ENCODE measurements at regions not wholly inside any gene's neighbourhood (a gene's known extent, or its start where the extent isn't known, plus 50 kb on each side); places are given as distances from the start of the nearest gene placed in this dataset.

DNA sequence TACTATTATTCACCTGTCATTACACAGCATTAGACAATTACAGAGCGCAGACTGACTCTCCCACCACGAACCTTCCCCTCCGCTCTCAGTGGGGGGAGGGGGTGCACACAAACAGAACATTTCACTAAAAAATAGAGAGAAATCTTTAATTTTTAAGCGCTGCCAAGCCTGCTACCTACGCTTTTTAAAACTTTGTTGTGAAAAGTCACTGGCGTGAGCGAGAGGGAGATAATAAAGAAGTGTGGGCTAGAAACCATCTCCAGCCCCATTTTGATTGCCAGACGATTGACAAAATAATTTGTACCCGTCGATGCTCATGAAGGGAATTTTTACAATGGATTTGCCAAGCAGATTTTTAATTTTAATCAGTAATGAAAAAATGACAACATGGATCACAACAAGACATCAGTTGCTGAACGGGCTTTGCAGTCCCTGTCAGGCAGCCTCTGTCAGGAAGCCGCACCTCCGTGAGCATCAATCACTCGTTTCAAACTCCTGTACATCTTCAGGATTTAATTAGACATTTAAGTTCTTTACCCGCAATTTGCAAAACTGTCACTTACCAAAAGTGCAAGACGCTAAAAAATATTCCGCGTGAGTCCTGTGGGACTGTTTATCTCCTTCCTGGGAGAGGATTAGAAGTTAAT is 209.1 kb downstream of the BCL11B start:
- no peak for DNase-seq
- Mint-ChIP-seq H3K27me3 (ENCODE audit: low read depth, poor library complexity) (peaks cover 16% of the 10 kb centered on the region), H3K4me1 (no peaks in the 10 kb centered on the region), H3K27ac (no peak overlapping the region), H3K4me3 (no peak overlapping the region), H3K36me3 (ENCODE audit: low read depth) (no peaks in the 10 kb centered on the region), H3K9me3 (peaks cover 3% of the 10 kb centered on the region)
- TF ChIP-seq, protein P1, sequence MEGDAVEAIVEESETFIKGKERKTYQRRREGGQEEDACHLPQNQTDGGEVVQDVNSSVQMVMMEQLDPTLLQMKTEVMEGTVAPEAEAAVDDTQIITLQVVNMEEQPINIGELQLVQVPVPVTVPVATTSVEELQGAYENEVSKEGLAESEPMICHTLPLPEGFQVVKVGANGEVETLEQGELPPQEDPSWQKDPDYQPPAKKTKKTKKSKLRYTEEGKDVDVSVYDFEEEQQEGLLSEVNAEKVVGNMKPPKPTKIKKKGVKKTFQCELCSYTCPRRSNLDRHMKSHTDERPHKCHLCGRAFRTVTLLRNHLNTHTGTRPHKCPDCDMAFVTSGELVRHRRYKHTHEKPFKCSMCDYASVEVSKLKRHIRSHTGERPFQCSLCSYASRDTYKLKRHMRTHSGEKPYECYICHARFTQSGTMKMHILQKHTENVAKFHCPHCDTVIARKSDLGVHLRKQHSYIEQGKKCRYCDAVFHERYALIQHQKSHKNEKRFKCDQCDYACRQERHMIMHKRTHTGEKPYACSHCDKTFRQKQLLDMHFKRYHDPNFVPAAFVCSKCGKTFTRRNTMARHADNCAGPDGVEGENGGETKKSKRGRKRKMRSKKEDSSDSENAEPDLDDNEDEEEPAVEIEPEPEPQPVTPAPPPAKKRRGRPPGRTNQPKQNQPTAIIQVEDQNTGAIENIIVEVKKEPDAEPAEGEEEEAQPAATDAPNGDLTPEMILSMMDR (IDR thresholded peaks at IDR 0.05): no peak

DNA sequence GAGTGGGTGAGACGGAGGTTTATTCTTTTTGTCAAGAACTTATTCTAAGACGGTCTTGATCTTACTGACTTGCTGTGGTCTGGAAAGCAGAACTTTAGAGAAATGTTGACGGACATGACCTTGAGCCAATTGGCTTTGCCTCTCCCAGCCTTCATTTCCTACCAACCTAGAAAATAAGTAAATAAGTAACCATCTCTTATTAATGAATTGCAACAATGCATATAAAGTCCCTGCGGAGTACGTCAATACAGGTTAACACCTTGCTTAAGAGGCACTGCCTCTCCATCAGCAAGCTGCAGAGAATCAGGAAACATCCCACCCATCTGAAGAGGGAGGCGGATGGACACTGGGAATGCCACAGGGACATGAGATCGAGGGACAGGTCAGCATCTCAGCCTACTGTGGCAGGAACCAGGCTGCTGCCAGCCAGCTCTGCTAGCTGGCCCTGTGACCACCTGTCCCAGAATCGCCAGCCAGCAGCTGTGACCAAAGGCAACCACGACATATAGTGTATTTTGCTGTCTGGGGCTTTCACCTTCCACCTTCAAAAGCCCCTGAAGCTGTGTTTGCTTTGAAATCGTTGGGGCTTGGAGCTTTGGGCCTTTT is 208.3 kb downstream of the BCL11B start:
- H3K9me3 Mint-ChIP-seq: peaks cover 4% of the 10 kb centered on the region
- TF ChIP-seq, protein P1 (IDR thresholded peaks at IDR 0.05): no peak
- no peak overlapping the region for H3K4me3 Mint-ChIP-seq
- H3K27ac Mint-ChIP-seq: no peak overlapping the region
- peaks cover 16% of the 10 kb centered on the region for H3K27me3 Mint-ChIP-seq (ENCODE audit: low read depth, poor library complexity)
- no peaks in the 10 kb centered on the region for H3K36me3 Mint-ChIP-seq (ENCODE audit: low read depth)
- no peaks in the 10 kb centered on the region for H3K4me1 Mint-ChIP-seq
- no peak for DNase-seq

DNA sequence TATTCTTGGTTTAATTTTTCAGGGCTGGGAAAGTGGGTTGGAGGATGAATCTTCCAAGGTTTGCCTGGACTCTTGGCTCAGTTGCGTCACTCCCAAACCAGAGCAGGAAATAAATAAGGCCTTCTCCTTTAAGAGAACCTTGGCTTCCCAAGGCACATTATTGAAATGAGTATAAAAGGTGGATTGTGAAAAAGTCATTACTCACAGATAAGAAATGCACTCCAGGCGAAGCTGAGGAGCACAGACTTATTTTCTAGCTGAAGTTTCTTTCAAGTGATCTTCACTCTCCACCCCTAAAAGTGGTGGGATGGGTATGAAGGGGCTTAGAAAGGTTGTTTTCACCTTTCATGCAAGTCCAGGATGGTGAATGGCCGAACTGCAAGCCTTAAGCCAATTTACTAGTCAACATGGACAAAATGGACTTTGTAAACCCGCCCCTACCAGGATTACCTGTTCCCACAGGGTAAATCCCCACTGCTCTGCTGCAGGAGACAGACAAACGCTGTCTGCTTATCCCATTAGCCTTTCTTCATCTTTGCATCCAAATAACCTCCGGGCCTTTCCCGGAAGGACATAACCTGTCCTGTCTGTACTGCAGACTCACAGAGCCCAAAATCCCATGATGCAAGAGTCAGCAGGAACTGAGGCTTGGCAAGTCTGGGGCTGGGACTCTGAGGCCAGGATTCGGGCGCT is 207.6 kb downstream of the BCL11B start:
- Mint-ChIP-seq H3K27me3 (ENCODE audit: low read depth, poor library complexity) (peaks cover 13% of the 10 kb centered on the region), H3K4me1 (no peaks in the 10 kb centered on the region), H3K9me3 (peaks cover 8% of the 10 kb centered on the region), H3K4me3 (no peak overlapping the region), H3K36me3 (ENCODE audit: low read depth) (no peaks in the 10 kb centered on the region), H3K27ac (no peak overlapping the region)
- TF ChIP-seq, protein P1 (IDR thresholded peaks at IDR 0.05): no peak
- DNase-seq: no peak

DNA sequence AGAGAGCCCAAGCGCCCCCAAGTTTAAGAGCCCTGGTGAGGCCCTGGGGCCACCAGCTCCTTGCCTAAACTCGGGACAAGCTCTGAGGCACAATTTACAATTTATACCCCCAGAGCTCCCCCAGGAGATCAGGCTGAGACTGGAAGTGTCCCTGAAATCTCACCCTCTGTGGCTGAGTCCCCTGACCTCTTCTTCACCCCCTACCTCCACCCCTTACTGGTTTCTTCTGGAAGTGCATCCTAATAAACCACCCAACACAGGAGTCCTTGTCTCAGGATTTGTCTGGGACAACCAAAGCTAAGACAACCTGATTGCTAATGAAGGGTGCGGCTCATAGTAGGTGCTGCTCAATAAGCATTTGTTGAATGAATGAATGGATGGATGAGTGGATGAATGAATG is 206.4 kb downstream of the BCL11B start:
- H3K36me3 Mint-ChIP-seq (ENCODE audit: low read depth): no peaks in the 10 kb centered on the region
- no peak overlapping the region for H3K27ac Mint-ChIP-seq
- H3K4me3 Mint-ChIP-seq: no peak overlapping the region
- TF ChIP-seq, protein P1 (IDR thresholded peaks at IDR 0.05): no peak
- no peaks in the 10 kb centered on the region for H3K4me1 Mint-ChIP-seq
- peaks cover 15% of the 10 kb centered on the region for H3K9me3 Mint-ChIP-seq
- H3K27me3 Mint-ChIP-seq (ENCODE audit: low read depth, poor library complexity): peaks cover 8% of the 10 kb centered on the region
- DNase-seq: no peak

DNA sequence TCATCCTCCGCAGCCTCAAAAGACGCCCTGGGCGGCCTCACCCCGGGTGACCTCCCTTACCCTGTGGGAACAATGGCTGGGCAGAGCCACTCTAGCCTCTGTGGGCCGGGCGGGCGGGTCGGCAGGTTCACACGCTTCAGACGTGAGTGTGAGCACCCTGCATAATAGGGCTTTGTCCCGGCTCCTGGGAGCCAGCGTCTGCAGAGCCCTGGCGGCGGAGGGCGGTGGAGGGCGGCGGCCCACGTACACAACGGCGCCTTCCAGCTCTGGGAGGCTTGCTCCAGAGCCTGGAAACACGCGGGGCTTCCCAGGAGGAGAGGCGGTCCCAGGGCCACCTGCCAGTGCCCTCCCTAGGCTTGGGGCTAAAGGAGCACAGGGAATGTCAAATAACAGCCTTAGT is 205.6 kb downstream of the BCL11B start:
- Mint-ChIP-seq H3K4me1 (no peaks in the 10 kb centered on the region), H3K27ac (no peak overlapping the region), H3K27me3 (ENCODE audit: low read depth, poor library complexity) (peaks cover 11% of the 10 kb centered on the region), H3K36me3 (ENCODE audit: low read depth) (no peaks in the 10 kb centered on the region), H3K4me3 (no peak overlapping the region), H3K9me3 (peaks cover 23% of the 10 kb centered on the region)
- no peak for DNase-seq
- TF ChIP-seq, protein P1 (IDR thresholded peaks at IDR 0.05): no peak

Measured in nephron progenitor cell (in vitro differentiated cells).